NOMO-1 treated with DMSO at 0.1 percent for 48 hours (cell line): ENCODE measurements at regions not wholly inside any gene's neighbourhood (a gene's known extent, or its start where the extent isn't known, plus 50 kb on each side); places are given as distances from the start of the nearest gene placed in this dataset.

ENCODE experiments used
- DNase-seq: peaks from one replicate; lab custom pipeline; 2025; ENCODE audit not compliant: unreplicated experiment; lab: John Stamatoyannopoulos, UW

DNA sequence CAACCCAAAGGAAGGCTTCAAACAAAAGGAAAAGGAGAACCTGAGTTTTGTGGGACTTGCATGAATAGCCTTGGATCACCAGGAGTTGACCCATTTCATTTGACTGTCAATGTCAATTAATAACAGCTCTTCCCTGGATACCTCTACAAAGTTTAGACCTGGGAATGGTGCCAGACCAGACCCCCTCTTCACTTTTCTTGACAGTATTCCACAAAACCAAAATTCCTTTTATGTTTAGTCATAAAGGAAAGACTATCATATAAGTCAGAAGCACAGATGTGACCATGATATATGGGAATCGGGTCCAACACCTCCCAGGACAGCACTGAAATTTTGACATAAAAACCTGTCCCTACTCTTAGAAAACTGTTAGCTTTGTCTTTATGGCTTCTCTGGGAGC is 191.8 kb downstream of the LYPLAL1 start:
- no peak for DNase-seq

DNA sequence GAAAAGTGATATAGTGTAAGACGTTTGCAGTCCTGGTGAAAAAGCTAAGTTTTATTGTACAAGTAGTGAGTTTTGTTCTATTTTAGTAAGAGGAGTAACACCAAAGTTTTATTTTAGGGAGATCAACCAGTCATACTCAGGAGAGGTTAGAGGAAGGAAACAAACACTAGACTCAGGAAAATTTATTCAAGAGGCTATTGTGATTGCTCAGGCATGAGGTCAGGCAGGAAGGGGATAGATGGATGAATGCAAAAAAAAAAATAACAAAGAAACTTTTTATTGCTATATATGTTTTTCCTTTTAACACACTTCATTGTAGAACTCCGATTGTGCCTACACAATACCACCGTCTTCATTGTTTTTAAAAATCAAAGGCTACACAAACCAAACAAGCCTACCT is 189.0 kb downstream of the LYPLAL1 start:
- no peak for DNase-seq

DNA sequence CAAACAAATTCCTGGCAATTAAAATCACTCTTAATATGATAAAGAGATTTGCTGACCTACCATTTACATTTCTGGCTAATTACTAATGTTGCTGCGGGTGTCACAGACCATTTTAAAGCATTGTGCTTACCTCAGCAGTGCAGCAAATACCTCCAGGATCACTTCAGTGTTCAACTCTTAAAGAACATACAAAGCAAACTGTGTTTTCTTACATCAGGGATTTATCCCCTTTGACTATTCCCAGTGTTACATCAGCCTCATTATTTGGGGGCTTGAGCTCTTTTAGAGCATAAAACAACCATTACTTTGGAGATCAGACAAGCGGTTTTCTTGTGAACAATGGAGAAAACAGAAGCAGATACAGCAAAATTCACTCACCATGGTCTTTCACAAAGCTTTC is 185.4 kb downstream of the LYPLAL1 start:
- DNase-seq: no peak

DNA sequence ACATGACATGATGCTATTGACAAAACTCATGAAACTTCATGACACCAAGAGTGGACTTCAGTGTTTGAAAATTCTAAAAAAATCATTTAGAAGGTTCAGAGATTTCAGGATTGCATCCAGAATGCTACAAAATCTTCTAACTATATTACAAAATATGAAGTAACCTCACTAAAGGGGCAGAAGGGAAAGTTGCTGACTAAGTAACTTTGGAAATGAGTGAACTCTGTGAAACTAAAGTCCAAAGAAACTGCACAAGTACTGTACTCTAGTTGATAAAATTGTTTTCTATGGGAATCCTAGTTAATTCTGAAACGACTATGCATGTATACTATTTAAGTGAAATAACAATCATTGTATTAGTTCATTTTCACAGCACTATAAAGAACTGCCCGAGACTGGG is 184.4 kb downstream of the LYPLAL1 start:
- no peak for DNase-seq

DNA sequence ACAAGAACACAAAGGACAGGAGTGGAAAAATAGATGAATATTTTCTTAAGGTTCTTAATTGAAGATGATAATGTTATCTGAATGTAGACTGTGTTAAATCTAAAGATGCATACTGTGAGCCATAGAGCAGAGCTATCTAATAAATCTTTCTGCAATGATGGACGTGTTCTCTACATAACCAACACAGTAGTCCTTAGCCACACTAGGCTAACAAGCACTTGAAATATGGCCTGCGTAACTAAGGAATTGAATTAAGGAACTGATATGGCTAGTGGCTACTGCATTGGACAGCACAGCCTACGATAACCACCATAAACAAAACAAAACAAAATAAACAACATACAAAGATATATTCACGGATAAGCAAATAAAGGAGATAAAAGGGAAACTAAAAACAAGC is 181.3 kb downstream of the LYPLAL1 start:
- DNase-seq: no peak

DNA sequence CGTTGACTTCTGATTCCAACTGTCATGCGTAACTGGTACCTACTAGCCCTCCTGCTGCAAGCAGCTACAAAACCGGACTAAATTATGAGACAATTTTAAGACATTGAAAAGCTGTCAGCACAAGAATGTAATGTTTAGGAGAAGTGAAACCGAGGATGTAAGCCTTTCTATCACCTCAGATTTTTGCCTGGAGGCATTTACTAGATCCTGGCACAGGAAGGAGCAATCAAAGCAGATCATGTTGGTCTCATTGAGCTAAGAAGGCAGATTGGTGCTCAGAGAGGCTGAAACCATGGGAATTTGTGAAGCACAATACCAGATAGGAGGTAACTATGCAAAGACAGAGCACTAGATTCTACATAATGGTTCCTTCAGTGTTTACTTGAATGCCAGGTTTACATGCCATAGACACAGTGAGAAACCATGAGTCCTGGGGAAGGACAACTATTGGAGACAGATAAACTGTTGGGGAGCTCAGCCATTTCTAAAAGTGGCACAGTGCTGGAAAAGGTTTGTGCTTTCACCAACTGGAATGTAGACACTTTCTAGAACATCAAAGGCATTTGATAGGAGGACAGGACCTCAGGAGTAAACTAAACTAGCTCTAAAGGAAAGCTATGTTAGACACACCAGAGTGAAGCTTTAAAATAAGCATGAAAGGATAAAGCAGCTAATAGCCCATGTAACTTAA is 179.4 kb downstream of the LYPLAL1 start:
- no peak for DNase-seq

DNA sequence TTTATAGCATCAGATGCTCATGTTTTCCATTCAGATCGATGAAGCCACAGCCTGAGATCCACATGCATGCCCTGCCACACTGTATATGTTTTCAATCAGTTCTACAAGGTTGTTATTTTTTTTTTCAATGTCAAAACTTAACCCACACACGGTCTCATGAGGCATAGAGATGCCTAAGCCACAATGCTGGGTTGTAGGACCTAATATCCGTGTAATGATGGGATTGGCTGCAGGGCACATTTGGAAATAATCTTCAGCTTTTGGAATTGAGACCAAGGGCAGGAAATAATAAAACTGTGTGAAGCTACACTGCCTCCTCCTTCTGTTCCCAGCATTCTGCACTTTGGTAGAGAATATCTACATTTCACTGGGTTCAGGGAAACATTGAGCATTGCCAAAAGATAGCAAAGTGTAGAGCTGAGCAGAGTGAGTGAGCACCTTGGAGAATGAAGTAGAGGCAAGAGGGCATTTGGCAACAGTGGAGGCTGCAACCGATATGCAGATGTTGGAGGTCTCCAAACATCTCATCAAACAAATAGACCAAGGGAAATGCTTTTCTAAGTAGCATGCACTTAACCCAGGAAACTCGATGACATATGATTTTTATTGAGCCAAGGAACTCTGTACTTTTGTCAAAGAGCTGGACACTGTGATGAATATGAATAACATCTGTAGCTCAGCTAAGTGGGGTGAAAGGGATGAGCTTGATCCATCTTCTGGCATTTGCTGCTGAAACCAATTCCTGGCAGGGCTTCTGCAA is 176.7 kb downstream of the LYPLAL1 start:
- DNase-seq: no peak

DNA sequence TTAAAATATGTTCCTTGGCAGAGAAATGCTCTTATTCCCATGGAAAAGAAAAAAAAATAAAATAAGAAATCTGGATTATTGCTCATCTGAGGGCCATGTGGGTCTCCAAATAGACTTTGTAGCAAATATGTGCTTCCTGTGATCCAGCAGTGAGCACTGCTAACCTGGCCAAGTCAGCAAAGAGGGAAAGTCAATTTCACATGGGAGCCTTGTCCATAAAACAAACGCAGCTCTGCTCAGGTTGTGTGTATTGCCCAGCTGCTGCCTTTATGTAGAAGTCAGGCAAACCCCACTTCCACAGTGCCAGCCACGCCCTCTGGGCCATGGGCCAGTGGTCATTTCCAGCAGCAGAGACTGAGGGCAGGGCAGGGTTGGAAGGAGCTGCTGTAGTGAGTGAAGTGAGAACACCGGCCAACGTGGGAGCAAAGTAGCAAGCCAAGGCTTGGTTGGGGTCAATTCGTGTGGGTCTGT is 174.3 kb downstream of the LYPLAL1 start:
- DNase-seq: no peak

DNA sequence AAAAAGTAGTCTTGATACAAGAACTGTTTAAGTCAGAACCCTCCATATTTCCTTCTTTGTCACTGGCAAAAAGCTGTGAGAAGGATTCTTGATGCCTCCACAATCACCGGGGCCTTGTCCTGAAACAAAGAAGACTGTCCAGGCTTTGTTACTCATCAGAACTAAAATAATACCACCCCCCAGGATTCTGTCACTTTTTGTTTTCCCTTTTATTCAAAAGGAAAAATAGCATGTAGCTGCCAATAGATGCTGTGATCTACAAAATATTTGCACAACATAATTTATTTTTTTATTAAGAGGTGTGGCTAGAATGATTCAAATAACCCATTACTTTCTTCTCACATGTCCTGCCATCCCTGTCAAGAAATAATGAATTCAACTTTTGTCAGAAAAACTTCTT is 173.7 kb downstream of the LYPLAL1 start:
- no peak for DNase-seq

DNA sequence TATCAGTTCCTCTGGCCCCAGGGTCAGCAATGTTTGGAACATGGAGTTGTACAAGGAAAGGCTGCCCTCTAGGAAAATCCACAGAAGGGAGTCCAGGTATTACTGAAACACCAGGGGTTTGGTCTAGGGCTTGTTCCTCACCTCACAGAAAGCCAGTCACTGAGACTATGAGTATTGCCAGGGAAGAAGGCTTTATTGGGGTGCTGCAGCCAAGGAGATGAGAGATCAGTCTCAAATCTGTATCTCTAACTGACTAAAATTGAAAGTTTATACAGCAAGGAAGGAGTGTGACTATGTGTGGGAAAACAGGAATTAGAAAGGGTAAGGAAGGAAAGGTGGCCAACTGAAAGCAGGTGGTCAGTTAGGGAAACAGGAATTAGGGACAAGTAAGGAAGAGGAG is 172.3 kb downstream of the LYPLAL1 start:
- no peak for DNase-seq

DNA sequence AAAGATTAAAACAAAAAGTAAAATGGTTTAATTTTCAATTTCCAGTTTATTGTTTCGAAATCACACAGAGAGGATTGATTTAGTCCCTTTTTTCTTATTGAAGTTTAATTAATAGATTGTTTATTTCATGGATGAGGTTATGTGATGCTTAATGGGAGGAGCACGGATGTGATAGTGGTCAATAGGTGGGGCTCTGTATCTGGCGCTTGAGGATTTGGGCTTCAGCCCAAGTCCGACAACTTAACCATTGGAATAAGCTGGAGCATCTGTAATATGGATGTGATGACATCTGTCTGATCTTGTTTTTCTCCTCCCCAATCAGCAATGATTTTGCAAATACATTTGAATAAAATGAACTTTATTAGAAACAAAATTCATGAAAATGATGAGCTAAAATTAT is 169.2 kb downstream of the LYPLAL1 start:
- no peak for DNase-seq

DNA sequence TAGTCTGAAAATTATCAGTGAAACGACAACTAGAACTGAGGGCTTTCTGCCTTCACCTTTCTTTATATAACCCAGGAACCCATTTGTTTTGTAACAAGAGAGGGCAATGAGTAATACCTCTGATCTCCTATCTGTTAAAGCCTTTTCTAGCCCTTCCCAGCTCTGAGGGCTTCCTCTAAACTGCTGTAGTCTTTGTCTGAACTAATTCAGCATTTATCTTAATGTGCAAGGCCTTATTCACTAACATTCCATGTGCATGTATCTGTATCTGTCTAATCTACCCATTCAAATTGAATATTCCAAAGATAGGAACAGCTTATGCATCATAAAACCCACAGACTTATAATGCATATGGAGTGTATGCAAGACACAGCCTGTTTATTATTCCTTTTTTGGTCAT is 167.1 kb downstream of the LYPLAL1 start:
- no peak for DNase-seq

DNA sequence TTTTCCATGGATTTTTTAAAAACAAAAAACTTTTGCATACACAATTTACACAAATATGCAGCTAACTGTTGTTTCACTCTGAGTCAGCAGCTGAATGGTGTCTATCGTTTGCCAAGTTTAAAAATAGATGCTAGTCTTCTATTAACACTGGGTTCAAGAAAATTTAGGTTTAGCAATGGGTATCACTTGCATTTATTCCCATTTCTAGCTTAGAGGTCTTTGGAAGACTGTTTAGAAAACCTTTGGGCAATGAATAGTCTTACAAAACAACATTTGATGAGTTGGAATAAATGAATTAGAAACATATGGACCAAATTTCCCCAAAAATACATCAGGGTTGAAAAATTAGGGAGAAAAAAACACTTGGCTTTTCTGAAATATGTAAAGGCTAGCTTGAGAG is 165.8 kb downstream of the LYPLAL1 start:
- no peak for DNase-seq

DNA sequence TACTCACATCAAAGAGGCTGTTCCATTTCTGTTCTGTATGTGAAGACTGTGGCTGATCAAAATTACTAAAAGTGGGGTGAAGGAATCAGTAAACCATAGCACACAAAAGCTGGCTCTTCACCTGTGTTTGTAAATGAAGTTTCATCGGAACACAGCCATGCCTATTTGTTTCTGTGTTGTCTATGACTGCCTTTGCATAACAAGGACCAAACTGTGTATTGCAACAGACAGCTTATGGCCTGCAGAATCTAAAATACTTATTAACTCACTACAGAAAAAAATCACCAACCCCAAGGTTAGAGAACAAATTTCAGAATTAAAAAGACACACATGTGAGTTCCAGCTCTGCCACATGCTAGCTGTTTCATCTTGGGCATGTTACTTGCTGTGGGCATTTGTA is 163.9 kb downstream of the LYPLAL1 start:
- no peak for DNase-seq

DNA sequence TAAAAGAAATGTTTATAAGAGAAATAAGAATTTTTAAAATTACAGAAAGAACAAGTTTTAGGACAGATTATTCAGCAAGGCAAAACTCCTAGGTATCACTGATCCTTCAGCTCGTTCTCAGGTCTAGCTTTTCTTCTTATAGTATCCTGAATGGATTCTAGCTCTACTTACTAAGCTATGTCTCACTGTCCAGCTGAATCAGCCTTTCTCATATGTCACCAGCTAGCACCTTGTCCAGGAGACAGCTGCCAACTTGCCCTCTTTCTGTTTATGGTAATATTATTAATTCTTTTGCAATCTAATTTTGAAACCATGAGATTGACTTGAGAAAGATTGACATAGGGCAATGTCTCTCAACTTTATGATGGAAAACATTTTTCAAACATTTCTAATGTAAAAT is 159.9 kb downstream of the LYPLAL1 start:
- no peak for DNase-seq

DNA sequence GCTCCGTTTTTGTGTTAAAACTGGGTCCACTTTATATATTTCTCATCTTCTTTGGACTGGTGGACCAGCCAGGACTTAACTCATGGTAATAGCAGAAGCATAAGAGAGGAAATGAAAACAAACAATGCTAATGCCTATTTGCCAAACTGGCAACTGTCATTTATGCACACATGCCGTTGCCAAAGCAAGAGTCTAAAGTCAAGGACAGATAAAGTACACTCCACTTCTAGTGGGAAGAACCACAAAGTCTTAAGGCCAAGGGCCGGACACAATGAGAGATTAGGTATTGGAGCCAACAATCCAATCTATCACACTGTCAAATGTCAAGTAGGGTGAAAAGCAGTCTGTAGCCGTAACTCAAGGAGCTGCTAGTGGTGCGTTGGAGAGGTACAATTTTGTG is 157.7 kb downstream of the LYPLAL1 start:
- DNase-seq: no peak

DNA sequence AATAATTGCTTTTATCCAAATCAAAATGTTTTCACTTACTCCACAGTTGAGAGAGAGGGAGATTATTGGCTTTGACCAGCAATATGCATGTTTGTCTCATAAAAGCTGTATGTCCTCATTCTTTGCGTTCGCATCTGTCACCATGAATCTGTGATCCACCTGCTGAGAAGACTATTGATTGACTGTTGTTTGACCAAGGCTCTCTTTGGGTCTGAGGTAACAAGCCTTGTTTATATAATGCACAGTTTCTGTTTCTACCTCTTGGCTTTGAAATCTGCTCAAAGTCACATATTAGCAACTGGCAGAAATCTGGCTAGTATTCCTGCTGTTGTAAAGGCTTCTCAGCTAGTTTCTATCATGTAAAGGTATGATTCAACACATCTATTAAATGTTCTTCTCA is 157.0 kb downstream of the LYPLAL1 start:
- DNase-seq: no peak

DNA sequence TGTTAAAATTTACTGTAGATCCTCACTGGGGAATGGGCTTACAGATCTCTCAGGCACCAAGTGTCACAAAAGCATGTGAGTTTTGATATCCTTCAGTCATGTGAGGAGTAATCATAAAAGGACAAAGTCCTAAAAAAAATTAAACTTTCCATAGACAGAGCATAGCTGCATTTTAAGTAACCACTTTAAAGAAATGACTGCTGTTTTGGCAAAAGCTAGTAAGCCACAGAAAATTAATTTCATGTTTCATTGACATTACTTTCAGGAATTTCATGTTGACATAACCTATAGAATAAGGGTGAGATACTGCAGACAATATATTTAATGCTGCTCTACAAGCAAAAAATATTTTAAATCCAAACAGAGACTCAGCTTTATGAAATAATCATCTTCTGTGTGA is 156.3 kb downstream of the LYPLAL1 start:
- DNase-seq: no peak

DNA sequence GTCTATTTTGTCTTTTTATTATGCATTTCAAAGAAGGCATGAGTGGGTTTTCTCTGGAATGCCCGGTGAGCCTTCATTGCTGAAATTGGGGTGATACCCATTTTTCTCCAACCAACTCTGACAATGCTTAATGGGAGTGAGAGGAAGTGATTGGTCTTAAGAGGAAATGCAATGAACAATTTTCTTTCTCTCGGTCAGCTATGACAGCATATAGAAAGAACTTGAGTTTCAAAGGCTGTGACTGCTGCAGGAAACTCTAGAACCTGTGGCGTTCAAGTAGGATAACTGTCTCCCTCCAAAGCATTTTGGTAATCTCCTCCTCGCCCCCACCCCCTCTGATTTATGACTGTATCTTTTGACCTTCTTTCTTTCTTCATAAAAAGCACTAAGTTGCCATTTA is 155.9 kb downstream of the LYPLAL1 start:
- no peak for DNase-seq

DNA sequence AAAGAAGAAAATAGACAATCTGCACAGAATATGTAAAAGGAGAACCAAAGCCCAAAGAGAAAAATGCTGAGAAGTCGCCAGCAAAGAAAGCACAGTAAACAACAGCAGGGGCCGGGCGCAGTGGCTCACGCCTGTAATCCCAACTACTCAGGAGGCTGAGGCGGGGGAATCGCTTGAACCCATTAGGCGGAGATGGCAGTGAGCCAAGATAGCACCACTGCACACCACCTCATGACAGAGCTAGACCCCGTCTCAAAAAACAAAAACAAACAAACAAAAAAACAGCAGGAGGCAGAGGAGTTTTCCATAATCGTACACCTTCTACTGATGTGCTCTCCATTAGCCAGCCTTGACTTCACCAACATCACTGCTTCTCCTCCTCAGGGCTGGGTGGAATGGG is 153.2 kb downstream of the LYPLAL1 start:
- no peak for DNase-seq

DNA sequence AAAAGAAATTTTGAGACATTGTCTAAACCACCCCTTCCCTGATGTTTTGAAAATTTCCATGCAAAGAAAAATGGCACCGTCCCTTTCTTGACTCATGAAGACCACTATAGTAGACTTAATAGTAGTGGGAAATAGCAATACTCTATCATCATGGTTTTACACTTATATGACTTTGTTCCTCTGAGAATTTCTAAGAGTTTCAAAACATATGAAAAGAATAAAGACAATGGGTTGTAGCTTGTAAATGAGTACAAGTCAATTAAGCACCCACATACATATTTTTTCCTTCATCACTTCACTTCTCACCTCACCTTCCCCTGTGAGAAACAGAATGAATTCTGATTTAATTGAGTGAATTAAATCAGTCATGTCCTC is 151.7 kb downstream of the LYPLAL1 start:
- DNase-seq: no peak

DNA sequence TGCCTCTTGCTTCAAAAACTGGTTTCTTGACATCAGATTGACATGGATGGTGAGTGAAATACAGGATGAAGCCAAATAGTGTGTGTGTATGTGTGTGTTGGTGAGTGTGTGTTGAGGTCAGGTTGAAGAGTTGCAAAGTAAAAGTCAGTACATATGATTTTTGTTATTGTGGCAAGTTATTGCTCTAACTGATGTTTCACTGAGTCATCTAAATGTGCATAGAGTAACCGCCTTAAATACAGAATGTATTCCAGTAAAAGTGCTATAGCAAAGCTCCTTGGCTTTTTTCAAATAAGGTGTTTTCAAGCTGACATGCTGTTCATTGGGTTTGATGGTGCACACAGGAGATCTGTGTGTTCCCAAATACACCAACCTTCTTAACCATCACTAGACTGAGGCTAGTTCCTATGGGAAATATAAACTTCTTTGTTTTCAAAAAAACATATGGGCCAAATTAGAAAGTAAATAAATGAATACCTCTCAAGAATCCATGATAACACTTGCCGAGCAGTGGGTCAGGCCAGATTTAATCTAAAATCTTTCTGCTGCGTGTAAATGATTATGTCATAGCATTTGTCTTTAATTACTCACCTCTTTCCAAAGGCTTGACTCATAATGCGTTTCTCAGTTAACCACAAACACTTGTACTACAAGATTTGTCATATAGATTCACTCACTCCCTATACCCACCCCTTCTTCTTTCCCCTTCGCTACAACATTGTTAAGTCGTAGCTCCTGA is 151.1 kb downstream of the LYPLAL1 start:
- DNase-seq: peak; percentile 43
